ENCODE measurements at regions not wholly inside any gene's neighbourhood (a gene's known extent, or its start where the extent isn't known, plus 50 kb on each side); places are given as distances from the start of the nearest gene placed in this dataset.

- Histone ChIP-seq H3K9ac (ENCODE audit: low read length) (no peak overlapping the region), H3K79me2 (replicated peaks; ENCODE audit: insufficient read depth, low read length) (no peaks in the 10 kb centered on the region), H3K27me3 (ENCODE audit: insufficient read depth, low read depth, low read length) (peaks cover 86% of the 10 kb centered on the region), H3K36me3 (ENCODE audit: insufficient read depth, low read length) (no peaks in the 10 kb centered on the region), H3K4me2 (ENCODE audit: low read length) (no peak overlapping the region), H3K9me3 (ENCODE audit: low read length) (no peaks in the 10 kb centered on the region), H2AFZ (ENCODE audit: low read depth, low read length) (no peak overlapping the region), H3K27ac (ENCODE audit: low read length) (no peak overlapping the region), H4K20me1 (ENCODE audit: insufficient read depth) (no peaks in the 10 kb centered on the region), H3K4me3 (ENCODE audit: low read length) (no peak overlapping the region), H3K9me2 (ENCODE audit: insufficient read depth, low read length) (no peaks in the 10 kb centered on the region), H3F3A (ENCODE audit: insufficient read depth, low read length, poor library complexity, severe bottlenecking) (no peaks in the 10 kb centered on the region)
- no peak for TF ChIP-seq EZH2 (IDR thresholded peaks at IDR 0.05; ENCODE audit: borderline replicate concordance, insufficient read depth, low read length, poor library complexity, severe bottlenecking)
- no peak for TF ChIP-seq CTCF (IDR thresholded peaks at IDR 0.05; ENCODE audit: poor library complexity, severe bottlenecking)
- no peak for TF ChIP-seq EP300 (conservative IDR thresholded peaks at IDR 0.05; ENCODE audit: poor library complexity, severe bottlenecking)
- TF ChIP-seq, protein P1, sequence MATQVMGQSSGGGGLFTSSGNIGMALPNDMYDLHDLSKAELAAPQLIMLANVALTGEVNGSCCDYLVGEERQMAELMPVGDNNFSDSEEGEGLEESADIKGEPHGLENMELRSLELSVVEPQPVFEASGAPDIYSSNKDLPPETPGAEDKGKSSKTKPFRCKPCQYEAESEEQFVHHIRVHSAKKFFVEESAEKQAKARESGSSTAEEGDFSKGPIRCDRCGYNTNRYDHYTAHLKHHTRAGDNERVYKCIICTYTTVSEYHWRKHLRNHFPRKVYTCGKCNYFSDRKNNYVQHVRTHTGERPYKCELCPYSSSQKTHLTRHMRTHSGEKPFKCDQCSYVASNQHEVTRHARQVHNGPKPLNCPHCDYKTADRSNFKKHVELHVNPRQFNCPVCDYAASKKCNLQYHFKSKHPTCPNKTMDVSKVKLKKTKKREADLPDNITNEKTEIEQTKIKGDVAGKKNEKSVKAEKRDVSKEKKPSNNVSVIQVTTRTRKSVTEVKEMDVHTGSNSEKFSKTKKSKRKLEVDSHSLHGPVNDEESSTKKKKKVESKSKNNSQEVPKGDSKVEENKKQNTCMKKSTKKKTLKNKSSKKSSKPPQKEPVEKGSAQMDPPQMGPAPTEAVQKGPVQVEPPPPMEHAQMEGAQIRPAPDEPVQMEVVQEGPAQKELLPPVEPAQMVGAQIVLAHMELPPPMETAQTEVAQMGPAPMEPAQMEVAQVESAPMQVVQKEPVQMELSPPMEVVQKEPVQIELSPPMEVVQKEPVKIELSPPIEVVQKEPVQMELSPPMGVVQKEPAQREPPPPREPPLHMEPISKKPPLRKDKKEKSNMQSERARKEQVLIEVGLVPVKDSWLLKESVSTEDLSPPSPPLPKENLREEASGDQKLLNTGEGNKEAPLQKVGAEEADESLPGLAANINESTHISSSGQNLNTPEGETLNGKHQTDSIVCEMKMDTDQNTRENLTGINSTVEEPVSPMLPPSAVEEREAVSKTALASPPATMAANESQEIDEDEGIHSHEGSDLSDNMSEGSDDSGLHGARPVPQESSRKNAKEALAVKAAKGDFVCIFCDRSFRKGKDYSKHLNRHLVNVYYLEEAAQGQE (IDR thresholded peaks at IDR 0.05; ENCODE audit: borderline replicate concordance): no peak
- TF ChIP-seq MXI1 (conservative IDR thresholded peaks at IDR 0.05; ENCODE audit: poor library complexity, severe bottlenecking): no peak
- no peak for TF ChIP-seq POLR2AphosphoS5 (IDR thresholded peaks at IDR 0.05)
- no peak for TF ChIP-seq RAD21 (conservative IDR thresholded peaks at IDR 0.05)
- TF ChIP-seq SMC3 (conservative IDR thresholded peaks at IDR 0.05; ENCODE audit: poor library complexity): no peak
- TF ChIP-seq TAF1 (IDR thresholded peaks at IDR 0.05; ENCODE audit: low read depth): no peak
These were observed 308.2 kb upstream of the IRX3 start for GRCh38 chr16:54594601-54595391.

DNA sequence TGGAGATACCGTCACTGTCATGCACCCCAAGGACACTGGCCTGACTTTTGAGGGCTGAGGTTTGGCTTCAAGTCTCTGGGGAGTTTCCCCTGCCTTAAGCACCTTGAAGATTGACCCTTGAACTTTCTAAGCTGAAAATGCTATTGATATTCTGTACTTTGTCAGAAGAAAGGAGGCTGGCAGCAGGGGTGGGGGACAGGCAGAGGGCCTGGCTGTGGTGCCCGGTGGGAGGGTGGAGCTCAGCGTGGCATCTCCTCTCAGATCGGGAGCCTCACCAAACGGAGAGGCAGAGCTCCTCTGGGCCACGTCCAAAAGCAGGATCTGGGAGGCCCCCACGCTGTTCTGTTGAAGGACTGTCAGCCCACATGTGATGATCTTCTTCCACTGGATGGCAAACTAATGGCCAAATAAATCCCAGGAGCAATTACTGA is 305.2 kb upstream of the IRX3 start:
- H4K20me1 ChIP-seq (ENCODE audit: insufficient read depth): no peaks in the 10 kb centered on the region
- no peak overlapping the region for H2AFZ ChIP-seq (ENCODE audit: low read depth, low read length)
- no peak for TF ChIP-seq RAD21 (conservative IDR thresholded peaks at IDR 0.05)
- TF ChIP-seq MXI1 (conservative IDR thresholded peaks at IDR 0.05; ENCODE audit: poor library complexity, severe bottlenecking): no peak
- TF ChIP-seq SMC3 (conservative IDR thresholded peaks at IDR 0.05; ENCODE audit: poor library complexity): no peak
- no peak for TF ChIP-seq EP300 (conservative IDR thresholded peaks at IDR 0.05; ENCODE audit: poor library complexity, severe bottlenecking)
- no peak for TF ChIP-seq POLR2AphosphoS5 (IDR thresholded peaks at IDR 0.05)
- TF ChIP-seq, protein P1 (IDR thresholded peaks at IDR 0.05; ENCODE audit: borderline replicate concordance): no peak
- TF ChIP-seq CTCF (IDR thresholded peaks at IDR 0.05; ENCODE audit: poor library complexity, severe bottlenecking): no peak
- no peak for TF ChIP-seq TAF1 (IDR thresholded peaks at IDR 0.05; ENCODE audit: low read depth)
- no peak for TF ChIP-seq EZH2 (IDR thresholded peaks at IDR 0.05; ENCODE audit: borderline replicate concordance, insufficient read depth, low read length, poor library complexity, severe bottlenecking)
- no peaks in the 10 kb centered on the region for H3K9me2 ChIP-seq (ENCODE audit: insufficient read depth, low read length)
- no peaks in the 10 kb centered on the region for H3K79me2 ChIP-seq (replicated peaks; ENCODE audit: insufficient read depth, low read length)
- peaks cover 99% of the 10 kb centered on the region for H3K27me3 ChIP-seq (ENCODE audit: insufficient read depth, low read depth, low read length)
- no peak overlapping the region for H3K27ac ChIP-seq (ENCODE audit: low read length)
- H3F3A ChIP-seq (ENCODE audit: insufficient read depth, low read length, poor library complexity, severe bottlenecking): no peaks in the 10 kb centered on the region
- no peaks in the 10 kb centered on the region for H3K36me3 ChIP-seq (ENCODE audit: insufficient read depth, low read length)
- H3K4me3 ChIP-seq (ENCODE audit: low read length): no peak overlapping the region
- H3K9ac ChIP-seq (ENCODE audit: low read length): no peak overlapping the region
- no peak overlapping the region for H3K4me2 ChIP-seq (ENCODE audit: low read length)
- H3K9me3 ChIP-seq (ENCODE audit: low read length): no peaks in the 10 kb centered on the region
